Mucosa of rectum (tissue), 2 donors: ENCODE measurements at regions not wholly inside any gene's neighbourhood (a gene's known extent, or its start where the extent isn't known, plus 50 kb on each side); places are given as distances from the start of the nearest gene placed in this dataset.

Experiments
- H3K27ac ChIP-seq, 2 donors: one replicate each; pipeline ENCODE4 v1.7.0; 2013; ENCODE audit warnings: inconsistent platforms in 2 of 2, low read depth in 2 of 2, low read length in 2 of 2
- H3K27me3 ChIP-seq, 2 donors: one replicate each; pipeline ENCODE4 v1.7.0; 2013; ENCODE audit warnings: low read length in 2 of 2; ENCODE audit not compliant: control insufficient read depth in 2 of 2, insufficient read depth in 2 of 2
- H3K36me3 ChIP-seq, 2 donors: one replicate each; pipeline ENCODE4 v1.7.0; 2013; ENCODE audit warnings: low read length in 2 of 2; ENCODE audit not compliant: control insufficient read depth in 2 of 2, insufficient read depth in 2 of 2
- H3K4me1 ChIP-seq, 2 donors: one replicate each; pipeline ENCODE4 v1.7.0; 2013; ENCODE audit warnings: low read length in 2 of 2, mild to moderate bottlenecking in 1 of 2; ENCODE audit not compliant: control insufficient read depth in 2 of 2, insufficient read depth in 2 of 2
- H3K4me3 ChIP-seq, 2 donors: one replicate each; pipeline ENCODE4 v1.7.0; 2013; ENCODE audit warnings: low read length in 2 of 2
- H3K9ac ChIP-seq, 2 donors: one replicate each; pipeline ENCODE4 v1.7.0; 2013; ENCODE audit warnings: low read length in 2 of 2, low read depth in 1 of 2, mild to moderate bottlenecking in 1 of 2
- H3K9me3 ChIP-seq, 2 donors: one replicate each; pipeline ENCODE4 v1.7.0; 2013; ENCODE audit warnings: low read length in 2 of 2; ENCODE audit not compliant: control insufficient read depth in 2 of 2
- donor health status: healthy.
- donor health status: Normal muscosa, but diverticular disease.

DNA sequence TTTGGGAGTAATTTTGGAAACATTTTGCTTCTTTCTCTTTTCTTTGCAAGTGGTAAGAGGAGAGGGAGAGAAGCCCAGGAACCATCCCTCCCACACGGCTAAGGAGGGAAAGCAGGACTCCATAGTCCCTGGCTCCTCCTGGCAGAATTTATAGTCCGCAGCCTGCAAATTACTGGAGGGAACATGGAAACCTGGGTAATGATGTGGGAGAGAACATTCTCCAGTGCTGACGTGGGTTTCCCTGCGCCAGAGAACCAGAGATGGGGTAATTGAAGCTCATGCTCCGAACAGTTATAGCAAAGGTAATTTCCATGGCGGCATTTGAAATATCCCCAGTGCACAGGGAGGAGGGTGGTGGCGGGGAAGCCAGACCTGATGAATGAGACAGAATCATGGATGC is 320.4 kb downstream of the RPS24 start:
- no peak overlapping the region for H3K9ac ChIP-seq
- no peak overlapping the region for H3K4me3 ChIP-seq
- H3K27ac ChIP-seq = no peak overlapping the region
- no peaks in the 10 kb centered on the region for H3K9me3 ChIP-seq
- H3K27me3 ChIP-seq = peaks cover 0 to under 1% of the 10 kb centered on the region in 2 donors
- no peaks in the 10 kb centered on the region for H3K36me3 ChIP-seq
- no peaks in the 10 kb centered on the region for H3K4me1 ChIP-seq

DNA sequence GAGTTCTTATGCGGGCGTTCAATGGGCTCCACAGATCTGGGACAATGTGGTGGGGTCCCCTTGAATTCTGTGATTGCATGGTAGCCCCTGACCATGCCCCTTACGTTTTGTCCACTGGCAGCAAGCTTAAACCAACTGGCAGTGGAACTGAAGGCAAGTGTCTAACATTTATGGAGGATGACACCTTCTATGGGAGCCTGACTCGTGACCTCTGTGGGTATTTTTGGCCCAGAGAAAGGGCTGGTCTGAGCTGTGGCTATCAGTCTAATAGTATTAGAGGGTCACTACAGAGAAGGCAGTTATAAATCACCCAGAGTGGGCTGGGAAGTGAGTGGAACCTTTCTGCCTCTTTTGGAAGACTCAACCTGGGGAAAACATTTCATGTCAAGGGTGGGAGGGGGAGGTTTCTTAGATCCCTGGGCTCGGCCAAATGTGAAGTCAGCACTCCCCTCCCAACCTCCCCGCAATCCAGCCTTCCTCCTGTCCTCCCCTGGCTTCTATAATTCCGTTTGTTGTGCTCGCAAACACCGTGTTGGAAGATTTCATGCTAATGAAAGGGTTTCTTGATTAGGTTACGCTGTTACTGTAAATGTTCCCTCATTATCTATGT is 322.7 kb downstream of the RPS24 start:
- Histone ChIP-seq H3K4me3 (no peak overlapping the region), H3K36me3 (no peaks in the 10 kb centered on the region), H3K4me1 (no peaks in the 10 kb centered on the region), H3K27ac (no peak overlapping the region), H3K27me3 (peaks cover 0 to 4% of the 10 kb centered on the region in 2 donors), H3K9ac (no peak overlapping the region), H3K9me3 (no peaks in the 10 kb centered on the region)

DNA sequence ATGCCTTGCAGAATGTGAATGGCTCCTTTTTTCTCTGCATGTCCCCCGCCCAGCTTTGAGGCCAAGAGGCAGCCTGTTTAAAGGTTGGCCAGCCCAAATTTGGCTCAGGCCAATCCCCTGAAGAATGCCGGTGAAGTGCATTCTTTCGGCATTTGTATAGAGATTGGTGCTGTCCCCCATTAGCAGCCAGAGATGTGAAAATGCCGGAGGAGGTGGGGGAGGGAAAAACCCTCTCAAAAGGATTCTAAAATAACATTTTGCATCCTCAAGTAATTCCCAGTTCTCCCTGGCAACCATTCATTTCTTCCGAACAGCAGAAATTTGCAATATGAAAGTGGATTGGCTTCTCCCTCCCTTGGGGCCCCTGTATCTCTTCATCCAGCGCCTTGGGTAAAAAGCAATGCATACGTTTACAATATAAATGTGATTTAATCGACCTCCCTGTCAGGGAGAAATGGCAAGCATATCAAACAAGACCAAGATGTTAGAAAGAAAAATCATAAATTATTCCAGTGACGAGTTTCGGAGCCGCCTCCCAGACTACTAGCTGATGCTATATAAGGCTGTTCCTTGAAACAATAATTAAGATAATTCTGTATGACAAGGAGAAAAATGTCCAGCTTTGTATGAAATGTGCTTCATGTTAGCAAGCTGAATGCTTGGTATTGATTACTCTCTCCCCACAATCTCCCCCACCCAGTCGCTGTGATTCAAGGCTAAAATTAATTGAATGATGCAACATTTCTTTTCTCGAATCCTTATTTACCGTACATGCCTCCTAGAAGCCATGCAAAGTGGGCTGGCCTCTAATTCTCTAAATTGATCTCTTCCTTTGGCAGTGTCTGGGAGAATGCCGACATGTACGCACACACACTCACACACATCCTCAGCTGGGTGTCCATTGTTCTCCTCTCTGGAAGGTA is 323.7 kb downstream of the RPS24 start:
- no peaks in the 10 kb centered on the region for H3K36me3 ChIP-seq
- no peak overlapping the region for H3K27ac ChIP-seq
- H3K27me3 ChIP-seq = peaks cover 0 to 4% of the 10 kb centered on the region in 2 donors
- H3K4me3 ChIP-seq = no peak overlapping the region
- no peaks in the 10 kb centered on the region for H3K4me1 ChIP-seq
- H3K9me3 ChIP-seq = no peaks in the 10 kb centered on the region
- H3K9ac ChIP-seq = no peak overlapping the region

DNA sequence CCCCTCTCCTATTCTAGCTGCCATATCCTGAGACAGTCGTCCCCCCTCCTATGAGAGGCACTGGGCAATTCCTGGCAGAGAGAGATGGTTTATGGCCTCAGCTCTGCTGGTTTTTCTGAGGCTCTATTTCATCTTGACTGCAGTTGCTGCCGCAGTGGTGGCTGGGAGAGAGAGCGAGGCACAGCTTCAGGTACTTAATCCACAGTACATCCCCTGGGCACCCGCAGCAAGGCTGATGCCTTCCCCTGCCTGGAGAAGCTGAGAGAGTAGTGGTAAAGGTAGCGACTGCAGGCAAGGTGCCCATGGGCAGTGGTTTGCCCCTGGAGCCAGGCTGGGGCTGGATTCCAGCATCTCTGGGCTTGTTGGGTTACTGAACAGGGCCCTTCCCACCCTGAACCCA is 324.7 kb downstream of the RPS24 start:
- Histone ChIP-seq H3K27me3 (peaks cover 0 to 4% of the 10 kb centered on the region in 2 donors), H3K9me3 (no peaks in the 10 kb centered on the region), H3K27ac (no peak overlapping the region), H3K36me3 (no peaks in the 10 kb centered on the region), H3K4me3 (no peak overlapping the region), H3K9ac (no peak overlapping the region), H3K4me1 (no peaks in the 10 kb centered on the region)

DNA sequence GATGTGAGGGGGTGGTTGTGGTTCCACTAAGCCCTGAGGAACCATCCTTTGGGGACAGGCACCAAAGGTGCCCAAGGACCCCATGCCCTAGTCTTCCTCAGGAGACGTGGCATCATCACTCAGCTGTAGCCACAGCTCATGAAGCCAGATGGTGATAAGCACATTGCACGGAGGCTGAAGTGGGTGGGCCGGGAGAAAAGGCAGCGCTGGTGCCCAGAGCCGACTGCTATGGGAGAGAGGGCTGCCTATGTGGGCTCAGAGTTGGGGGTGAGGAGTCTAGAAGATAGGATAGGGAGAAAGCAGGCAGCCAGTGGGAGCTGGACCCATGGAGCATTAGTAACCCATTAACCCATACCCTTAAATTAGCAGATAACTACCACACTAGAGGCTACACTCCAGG is 325.3 kb downstream of the RPS24 start:
- Histone ChIP-seq H3K4me3 (no peak overlapping the region), H3K27me3 (peaks cover 0 to 4% of the 10 kb centered on the region in 2 donors), H3K9me3 (no peaks in the 10 kb centered on the region), H3K27ac (no peak overlapping the region), H3K36me3 (no peaks in the 10 kb centered on the region), H3K4me1 (no peaks in the 10 kb centered on the region), H3K9ac (no peak overlapping the region)

DNA sequence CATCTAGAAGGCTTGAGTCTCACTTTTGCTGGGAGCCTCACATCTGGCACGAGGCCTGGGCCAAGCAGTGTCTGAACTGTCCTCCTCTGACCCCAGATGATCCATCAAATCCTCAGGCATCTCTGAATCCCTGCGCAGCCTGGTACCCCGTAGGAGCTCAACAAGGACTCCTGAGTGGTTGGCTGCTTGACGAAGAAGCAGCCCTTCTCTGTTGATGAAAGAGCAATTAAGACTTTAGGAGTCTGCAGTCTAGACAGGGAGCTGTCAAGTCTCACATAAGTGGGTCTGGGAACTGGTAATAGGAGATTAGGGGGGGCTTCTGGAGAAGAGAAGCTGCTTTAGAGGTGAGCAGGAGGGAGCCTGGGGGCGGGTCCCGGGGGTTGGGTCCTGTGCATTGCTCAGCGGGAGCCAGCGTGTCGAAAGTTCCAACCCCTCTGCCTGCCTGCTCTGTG is 326.0 kb downstream of the RPS24 start:
- no peak overlapping the region for H3K9ac ChIP-seq
- H3K27me3 ChIP-seq = peaks cover 0 to 4% of the 10 kb centered on the region in 2 donors
- no peaks in the 10 kb centered on the region for H3K9me3 ChIP-seq
- no peaks in the 10 kb centered on the region for H3K4me1 ChIP-seq
- no peak overlapping the region for H3K27ac ChIP-seq
- no peaks in the 10 kb centered on the region for H3K36me3 ChIP-seq
- H3K4me3 ChIP-seq = no peak overlapping the region

DNA sequence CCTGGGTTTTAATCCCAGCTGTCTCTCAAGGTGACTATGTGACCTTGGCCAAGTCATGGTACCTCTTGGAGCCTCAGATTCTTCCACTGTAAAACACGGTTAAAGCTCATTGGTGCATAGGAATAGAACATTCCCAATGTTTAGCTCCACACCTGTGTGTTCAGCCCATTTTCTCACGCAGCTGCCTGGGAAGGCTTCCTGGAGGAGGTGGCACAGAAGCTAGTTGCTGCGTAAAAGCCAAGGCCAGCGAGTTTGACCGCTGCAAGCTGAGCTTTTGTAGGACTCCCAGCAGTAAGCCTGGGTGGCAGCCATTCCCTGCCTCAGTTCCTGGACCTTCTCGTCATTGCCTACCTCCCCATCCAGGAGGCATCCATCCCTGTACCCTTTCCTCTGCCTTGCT is 326.6 kb downstream of the RPS24 start:
- Histone ChIP-seq H3K27me3 (peaks cover 0 to 4% of the 10 kb centered on the region in 2 donors), H3K4me3 (no peak overlapping the region), H3K9ac (no peak overlapping the region), H3K36me3 (no peaks in the 10 kb centered on the region), H3K4me1 (no peaks in the 10 kb centered on the region), H3K9me3 (no peaks in the 10 kb centered on the region), H3K27ac (no peak overlapping the region)

DNA sequence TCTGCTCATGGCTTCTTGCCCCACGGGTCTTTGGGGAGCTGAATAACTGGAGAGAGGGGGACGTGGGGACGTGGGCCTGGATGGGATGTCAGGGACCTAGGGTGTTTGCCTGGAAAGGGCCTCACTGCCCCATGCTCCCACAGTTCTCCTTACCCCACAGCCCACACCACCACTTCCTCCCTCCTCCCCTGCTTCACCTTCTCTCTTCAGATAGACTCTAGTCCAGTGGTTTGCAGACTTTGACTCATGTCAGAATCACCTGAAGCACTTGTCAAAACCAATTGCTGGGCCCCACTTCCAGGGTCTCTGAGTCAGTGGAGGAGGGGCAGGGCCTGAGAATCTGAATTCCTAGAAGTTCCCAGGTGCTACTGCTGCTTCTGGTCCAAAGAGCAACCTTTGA is 327.4 kb downstream of the RPS24 start:
- Histone ChIP-seq H3K27ac (no peak overlapping the region), H3K9ac (no peak overlapping the region), H3K4me1 (no peaks in the 10 kb centered on the region), H3K27me3 (peaks cover 0 to 4% of the 10 kb centered on the region in 2 donors), H3K4me3 (no peak overlapping the region), H3K9me3 (no peaks in the 10 kb centered on the region), H3K36me3 (no peaks in the 10 kb centered on the region)

DNA sequence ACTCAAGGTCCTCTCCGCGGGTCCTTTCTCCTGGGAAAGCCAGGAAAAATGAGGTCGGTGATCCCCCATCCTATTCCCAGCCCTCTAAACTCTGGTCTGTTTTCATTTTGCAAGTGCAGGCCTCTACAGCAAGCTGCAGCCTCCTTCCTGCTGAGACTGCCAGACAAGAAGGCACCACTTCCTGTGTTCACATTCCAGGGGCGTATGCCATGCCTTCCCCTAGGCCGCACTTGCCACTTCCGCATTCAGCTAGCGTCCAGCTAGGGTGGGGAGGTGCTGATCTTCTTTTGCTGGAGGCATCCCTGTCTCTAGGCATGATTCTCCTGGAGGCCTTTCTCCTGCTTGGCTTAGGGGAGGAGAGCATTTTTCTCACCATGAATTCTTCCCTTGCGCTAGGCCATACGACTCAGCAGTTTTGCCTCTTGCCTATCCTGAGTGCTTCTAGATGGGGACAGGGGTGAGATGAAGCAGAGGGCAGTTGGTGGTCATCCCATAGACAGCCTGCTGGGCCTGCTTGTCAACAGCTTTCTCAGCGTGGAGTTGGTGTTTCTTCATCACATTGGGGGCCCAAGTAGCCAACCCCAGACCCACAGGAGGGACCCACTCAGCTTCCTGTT is 328.9 kb downstream of the RPS24 start:
- no peak overlapping the region for H3K27ac ChIP-seq
- H3K4me1 ChIP-seq = peaks cover 0 to 2% of the 10 kb centered on the region in 2 donors
- peaks cover 0 to 4% of the 10 kb centered on the region in 2 donors for H3K27me3 ChIP-seq
- H3K9ac ChIP-seq = no peak overlapping the region
- H3K4me3 ChIP-seq = no peak overlapping the region
- H3K9me3 ChIP-seq = no peaks in the 10 kb centered on the region
- no peaks in the 10 kb centered on the region for H3K36me3 ChIP-seq

DNA sequence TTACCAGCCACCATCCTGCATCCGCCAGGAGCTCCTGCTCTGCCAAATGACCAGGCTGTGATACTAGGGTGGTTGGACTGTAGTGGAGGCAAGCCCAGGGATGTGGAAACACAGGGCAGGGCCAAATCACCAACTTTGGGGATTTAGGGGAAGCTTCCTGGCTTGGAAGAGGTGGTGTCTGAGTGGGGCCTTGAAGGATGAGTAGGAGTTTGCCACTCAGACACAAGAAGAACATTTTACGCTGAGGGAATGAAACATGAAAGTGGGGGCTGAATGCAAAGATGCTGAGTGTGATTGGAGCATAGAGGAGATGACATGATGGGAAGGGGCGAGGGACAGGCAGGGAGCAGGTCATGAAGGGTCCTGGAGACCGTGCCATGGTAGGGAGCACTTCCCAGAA is 329.5 kb downstream of the RPS24 start:
- Histone ChIP-seq H3K27me3 (peaks cover 0 to 4% of the 10 kb centered on the region in 2 donors), H3K9ac (no peak overlapping the region), H3K4me1 (peaks cover 0 to 2% of the 10 kb centered on the region in 2 donors), H3K9me3 (no peaks in the 10 kb centered on the region), H3K4me3 (no peak overlapping the region), H3K27ac (no peak overlapping the region), H3K36me3 (no peaks in the 10 kb centered on the region)
